ENCODE measurements at regions not wholly inside any gene's neighbourhood (a gene's known extent, or its start where the extent isn't known, plus 50 kb on each side); places are given as distances from the start of the nearest gene placed in this dataset.

GRCh38 chr5:165185716-165186115 is 1680.3 kb downstream of the MAT2B start:
- ChIA-PET POLR2A (no interaction called here), CTCF (interaction anchor here (0.6 to 1.0 kb wide), 2 partner anchors 22 to 370 kb away, joined by 3 to 5 read pairs; no protein-coding TSS in a partner anchor)
- no peak overlapping the region for H3K27ac Mint-ChIP-seq (ENCODE audit: low read depth, unreplicated experiment)
- peaks cover 8% of the 10 kb centered on the region for H3K4me1 Mint-ChIP-seq (ENCODE audit: insufficient read depth, unreplicated experiment)
- no peak for DNase-seq (ENCODE audit: unreplicated experiment)
- H3K4me3 Mint-ChIP-seq (ENCODE audit: unreplicated experiment): no peak overlapping the region
- intact Hi-C loops (cut with micrococcal nuclease): no loop called here
- peaks cover 5% of the 10 kb centered on the region for H3K36me3 Mint-ChIP-seq (ENCODE audit: insufficient read depth, unreplicated experiment)
- H3K9me3 Mint-ChIP-seq (ENCODE audit: unreplicated experiment): no peaks in the 10 kb centered on the region
- no TSS peak for BruUV-seq (replicated peaks)
- TF ChIP-seq, protein P1, sequence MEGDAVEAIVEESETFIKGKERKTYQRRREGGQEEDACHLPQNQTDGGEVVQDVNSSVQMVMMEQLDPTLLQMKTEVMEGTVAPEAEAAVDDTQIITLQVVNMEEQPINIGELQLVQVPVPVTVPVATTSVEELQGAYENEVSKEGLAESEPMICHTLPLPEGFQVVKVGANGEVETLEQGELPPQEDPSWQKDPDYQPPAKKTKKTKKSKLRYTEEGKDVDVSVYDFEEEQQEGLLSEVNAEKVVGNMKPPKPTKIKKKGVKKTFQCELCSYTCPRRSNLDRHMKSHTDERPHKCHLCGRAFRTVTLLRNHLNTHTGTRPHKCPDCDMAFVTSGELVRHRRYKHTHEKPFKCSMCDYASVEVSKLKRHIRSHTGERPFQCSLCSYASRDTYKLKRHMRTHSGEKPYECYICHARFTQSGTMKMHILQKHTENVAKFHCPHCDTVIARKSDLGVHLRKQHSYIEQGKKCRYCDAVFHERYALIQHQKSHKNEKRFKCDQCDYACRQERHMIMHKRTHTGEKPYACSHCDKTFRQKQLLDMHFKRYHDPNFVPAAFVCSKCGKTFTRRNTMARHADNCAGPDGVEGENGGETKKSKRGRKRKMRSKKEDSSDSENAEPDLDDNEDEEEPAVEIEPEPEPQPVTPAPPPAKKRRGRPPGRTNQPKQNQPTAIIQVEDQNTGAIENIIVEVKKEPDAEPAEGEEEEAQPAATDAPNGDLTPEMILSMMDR (IDR thresholded peaks at IDR 0.05; ENCODE audit: unreplicated experiment): no peak
- H3K27me3 Mint-ChIP-seq (ENCODE audit: insufficient read depth, unreplicated experiment): no peaks in the 10 kb centered on the region

- H3K9me3 Mint-ChIP-seq (ENCODE audit: unreplicated experiment): no peaks in the 10 kb centered on the region
- no peak overlapping the region for H3K27ac Mint-ChIP-seq (ENCODE audit: low read depth, unreplicated experiment)
- intact Hi-C loops (cut with micrococcal nuclease): no loop called here
- H3K4me3 Mint-ChIP-seq (ENCODE audit: unreplicated experiment): no peak overlapping the region
- ChIA-PET CTCF (no interaction called here), POLR2A (no interaction called here)
- H3K27me3 Mint-ChIP-seq (ENCODE audit: insufficient read depth, unreplicated experiment): no peaks in the 10 kb centered on the region
- TF ChIP-seq, protein P1 (IDR thresholded peaks at IDR 0.05; ENCODE audit: unreplicated experiment): no peak
- no TSS peak for BruUV-seq (replicated peaks)
- H3K4me1 Mint-ChIP-seq (ENCODE audit: insufficient read depth, unreplicated experiment): peaks cover 8% of the 10 kb centered on the region
- no peak for DNase-seq (ENCODE audit: unreplicated experiment)
- peaks cover 5% of the 10 kb centered on the region for H3K36me3 Mint-ChIP-seq (ENCODE audit: insufficient read depth, unreplicated experiment)
These were observed 1682.4 kb downstream of the MAT2B start for GRCh38 chr5:165187815-165188214.

DNA sequence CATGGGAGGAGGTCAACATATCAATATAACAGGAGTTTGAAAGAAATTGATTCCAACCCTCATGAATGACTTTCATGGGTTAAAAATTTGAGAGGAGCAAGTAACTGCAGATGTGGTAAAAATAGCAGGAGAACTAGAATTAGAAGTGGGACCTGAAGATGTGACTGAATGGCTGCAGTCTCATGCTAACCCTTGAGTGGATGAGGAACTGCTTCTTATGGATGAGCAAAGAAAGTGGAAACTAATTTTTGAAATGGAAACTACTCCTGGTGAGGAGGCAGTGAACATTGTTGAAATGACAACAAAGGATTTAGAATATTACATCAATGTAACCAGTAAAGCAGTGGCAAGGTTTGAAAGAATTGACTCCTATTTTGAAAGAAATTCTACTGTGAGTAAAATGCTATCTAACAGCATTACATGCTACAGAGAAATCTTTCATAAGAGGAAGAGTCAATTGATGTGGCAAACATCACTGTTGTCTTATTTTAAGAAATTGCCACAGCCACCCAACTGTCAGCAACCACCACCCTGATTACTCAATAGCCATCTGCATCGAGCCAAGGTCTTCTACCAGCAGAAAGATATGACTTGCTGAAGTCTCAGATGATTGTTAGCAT is 1683.2 kb downstream of the MAT2B start:
- DNase-seq (ENCODE audit: unreplicated experiment): peak; percentile 34
- POLR2A ChIA-PET: no interaction called here

DNA sequence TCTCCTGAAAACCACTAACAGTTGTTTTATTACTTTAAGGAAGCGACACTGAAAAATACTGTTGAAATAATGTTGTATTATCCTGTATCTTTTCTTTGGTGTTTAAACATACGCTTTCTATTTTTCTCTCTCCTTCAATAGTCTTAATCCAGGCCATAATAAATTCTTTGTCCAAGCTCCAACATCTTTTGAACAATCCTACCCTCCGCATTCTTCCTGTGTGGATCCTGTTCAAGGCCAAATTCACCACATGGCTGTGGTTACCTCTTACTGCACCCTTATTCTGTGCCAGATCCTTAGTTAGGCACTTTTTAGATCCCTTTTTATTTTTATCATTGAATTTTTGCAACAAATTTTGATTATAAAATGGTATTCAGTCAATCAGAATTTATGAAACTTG is 1691.5 kb downstream of the MAT2B start:
- DNase-seq (ENCODE audit: unreplicated experiment): no peak
- Mint-ChIP-seq H3K4me1 (ENCODE audit: insufficient read depth, unreplicated experiment) (peaks cover 6% of the 10 kb centered on the region), H3K4me3 (ENCODE audit: unreplicated experiment) (no peak overlapping the region), H3K27me3 (ENCODE audit: insufficient read depth, unreplicated experiment) (no peaks in the 10 kb centered on the region), H3K27ac (ENCODE audit: low read depth, unreplicated experiment) (no peak overlapping the region), H3K9me3 (ENCODE audit: unreplicated experiment) (no peaks in the 10 kb centered on the region), H3K36me3 (ENCODE audit: insufficient read depth, unreplicated experiment) (no peaks in the 10 kb centered on the region)
- POLR2A ChIA-PET: no interaction called here
- no TSS peak for BruUV-seq (replicated peaks)
- TF ChIP-seq, protein P1 (IDR thresholded peaks at IDR 0.05; ENCODE audit: unreplicated experiment): no peak
- intact Hi-C loops (cut with micrococcal nuclease): no loop called here
- CTCF ChIA-PET: interaction anchor here (1.3 kb wide), 1 partner anchor 10 kb away, joined by 4 read pairs; no protein-coding TSS in a partner anchor

More for the DNA sequence above, 1683.2 kb downstream of the MAT2B start:
- Mint-ChIP-seq H3K27ac (ENCODE audit: low read depth, unreplicated experiment) (no peak overlapping the region), H3K36me3 (ENCODE audit: insufficient read depth, unreplicated experiment) (peaks cover 5% of the 10 kb centered on the region), H3K27me3 (ENCODE audit: insufficient read depth, unreplicated experiment) (no peaks in the 10 kb centered on the region), H3K9me3 (ENCODE audit: unreplicated experiment) (no peaks in the 10 kb centered on the region), H3K4me3 (ENCODE audit: unreplicated experiment) (no peak overlapping the region), H3K4me1 (ENCODE audit: insufficient read depth, unreplicated experiment) (peaks cover 8% of the 10 kb centered on the region)
- no TSS peak for BruUV-seq (replicated peaks)
- TF ChIP-seq, protein P1 (IDR thresholded peaks at IDR 0.05; ENCODE audit: unreplicated experiment): no peak
- intact Hi-C loops (cut with micrococcal nuclease): no loop called here
- CTCF ChIA-PET: no interaction called here

All from MCF 10A (cell line).